Fibroblast of lung (primary cell): ENCODE measurements at regions not wholly inside any gene's neighbourhood (a gene's known extent, or its start where the extent isn't known, plus 50 kb on each side); places are given as distances from the start of the nearest gene placed in this dataset.

Experiments used
- DNase-seq, 2 donors: peaks; one replicate each; pipeline versions ENCODE4 v3.0.0 to v3.0.0-alpha.2; 2010; ENCODE audit warnings: low read depth in 2 of 2
- H2AFZ ChIP-seq: 2 replicates; pipeline ENCODE4 v1.5.1; 2012; ENCODE audit warnings: low read length, control low read depth, inconsistent platforms
- H3K27ac ChIP-seq: 2 replicates; pipeline ENCODE4 v1.5.1; 2011; ENCODE audit warnings: low read length, control low read depth; ENCODE audit not compliant: insufficient read depth
- H3K27me3 ChIP-seq: 2 replicates; pipeline ENCODE4 v1.5.1; 2011; ENCODE audit warnings: mild to moderate bottlenecking, low read length; ENCODE audit not compliant: control insufficient read depth, insufficient read depth
- H3K36me3 ChIP-seq: 2 replicates; pipeline ENCODE4 v1.5.1; 2011; ENCODE audit warnings: low read length; ENCODE audit not compliant: control insufficient read depth, insufficient read depth
- H3K4me1 ChIP-seq: 2 replicates; pipeline ENCODE4 v1.5.1; 2011; ENCODE audit warnings: low read length; ENCODE audit not compliant: control insufficient read depth, insufficient read depth; ENCODE audit errors: extremely low read depth
- H3K4me2 ChIP-seq: 2 replicates; pipeline ENCODE4 v1.5.1; 2011; ENCODE audit warnings: low read length, control low read depth; ENCODE audit not compliant: insufficient read depth; ENCODE audit errors: extremely low read depth
- H3K4me3 ChIP-seq, 4 experiments: fragments of 200-600 bp in 1 of 4; sonication (generic) in 1 of 4; replicated peaks in 1 of 4; 2 replicates each; pipeline ENCODE4 v1.5.1; 2011 to 2016; ENCODE audit warnings: low read length in 4 of 4, low read depth in 3 of 4, mild to moderate bottlenecking in 3 of 4, control low read depth in 2 of 4, inconsistent platforms in 1 of 4, mixed read lengths in 1 of 4; ENCODE audit not compliant: insufficient read depth in 1 of 4; ENCODE audit errors: control extremely low read depth in 1 of 4
- H3K79me2 ChIP-seq: 2 replicates; pipeline ENCODE4 v1.5.1; 2012; ENCODE audit warnings: mild to moderate bottlenecking, low read length, inconsistent platforms; ENCODE audit not compliant: control insufficient read depth, insufficient read depth
- H3K9ac ChIP-seq: 2 replicates; pipeline ENCODE4 v1.5.1; 2011; ENCODE audit warnings: mild to moderate bottlenecking, low read length, control low read depth; ENCODE audit not compliant: insufficient read depth
- H3K9me3 ChIP-seq: 2 replicates; pipeline ENCODE4 v1.5.1; 2012; ENCODE audit warnings: low read depth, low read length; ENCODE audit not compliant: control insufficient read depth, insufficient read depth
- H4K20me1 ChIP-seq: 2 replicates; pipeline ENCODE4 v1.5.1; 2011; ENCODE audit warnings: low read length; ENCODE audit not compliant: control insufficient read depth, insufficient read depth; ENCODE audit errors: extremely low read depth
- EZH2 ChIP-seq: IDR thresholded peaks from 2 replicates; pipeline ENCODE4 v1.5.1; 2012; ENCODE audit warnings: low read length, control low read depth, mild to moderate bottlenecking; ENCODE audit errors: missing control alignments
- TF ChIP-seq, protein P1 (sequence below), 2 donors: IDR thresholded peaks in 1 of 2; conservative IDR thresholded peaks in 1 of 2; 1 replicate in 1 of 2; 2 replicates in 1 of 2; pipeline ENCODE4 v1.5.1; 2011 to 2012; ENCODE audit warnings: low read length in 2 of 2, control low read depth in 1 of 2, inconsistent platforms in 1 of 2, low read depth in 1 of 2, mild to moderate bottlenecking in 1 of 2

DNA sequence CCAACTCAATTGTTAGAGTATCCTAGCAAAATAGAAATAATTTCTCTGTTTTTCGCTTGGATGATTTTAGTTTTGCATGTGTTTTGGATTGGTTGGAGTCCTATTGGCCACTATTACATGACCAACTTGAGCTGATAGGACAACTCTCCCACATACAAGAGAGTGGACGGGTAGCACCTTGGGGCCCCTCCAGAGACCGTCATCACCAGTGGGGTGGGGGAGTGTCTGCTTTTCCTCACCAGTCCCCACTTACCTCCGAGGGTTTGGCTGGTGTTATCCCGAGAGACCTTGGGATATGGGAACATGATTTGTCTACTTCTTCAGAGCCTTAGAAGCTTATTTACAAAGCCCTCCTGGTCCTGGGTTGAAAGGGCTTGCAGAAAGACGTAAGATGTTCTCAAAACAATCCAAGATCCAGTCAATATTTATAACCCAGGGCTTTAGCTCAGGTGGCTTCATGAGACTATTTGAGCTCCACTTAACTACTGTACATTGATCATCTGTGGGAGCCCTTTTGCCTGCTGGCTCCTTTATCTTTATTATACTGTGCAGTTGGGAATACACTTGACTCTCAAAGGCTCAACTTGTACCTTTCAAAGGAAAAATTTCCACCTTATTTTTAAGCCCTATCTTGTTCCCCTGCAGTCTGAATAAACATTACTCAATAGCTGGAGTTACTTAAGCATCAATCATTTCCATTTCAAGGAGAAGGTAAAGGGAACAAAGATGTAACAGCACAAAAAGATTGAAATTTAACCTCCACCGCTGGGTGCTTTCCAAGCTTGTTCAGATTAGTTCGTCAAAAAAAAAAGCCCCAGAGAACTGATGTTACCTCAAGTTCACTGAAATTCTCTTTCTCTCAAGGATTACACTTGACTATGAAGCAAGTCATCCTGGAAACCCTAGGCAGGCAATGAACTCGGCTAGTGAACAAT, 119.7 kb downstream of the WDR11 start:
- DNase-seq: no peak
- TF ChIP-seq, protein P1, sequence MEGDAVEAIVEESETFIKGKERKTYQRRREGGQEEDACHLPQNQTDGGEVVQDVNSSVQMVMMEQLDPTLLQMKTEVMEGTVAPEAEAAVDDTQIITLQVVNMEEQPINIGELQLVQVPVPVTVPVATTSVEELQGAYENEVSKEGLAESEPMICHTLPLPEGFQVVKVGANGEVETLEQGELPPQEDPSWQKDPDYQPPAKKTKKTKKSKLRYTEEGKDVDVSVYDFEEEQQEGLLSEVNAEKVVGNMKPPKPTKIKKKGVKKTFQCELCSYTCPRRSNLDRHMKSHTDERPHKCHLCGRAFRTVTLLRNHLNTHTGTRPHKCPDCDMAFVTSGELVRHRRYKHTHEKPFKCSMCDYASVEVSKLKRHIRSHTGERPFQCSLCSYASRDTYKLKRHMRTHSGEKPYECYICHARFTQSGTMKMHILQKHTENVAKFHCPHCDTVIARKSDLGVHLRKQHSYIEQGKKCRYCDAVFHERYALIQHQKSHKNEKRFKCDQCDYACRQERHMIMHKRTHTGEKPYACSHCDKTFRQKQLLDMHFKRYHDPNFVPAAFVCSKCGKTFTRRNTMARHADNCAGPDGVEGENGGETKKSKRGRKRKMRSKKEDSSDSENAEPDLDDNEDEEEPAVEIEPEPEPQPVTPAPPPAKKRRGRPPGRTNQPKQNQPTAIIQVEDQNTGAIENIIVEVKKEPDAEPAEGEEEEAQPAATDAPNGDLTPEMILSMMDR (conservative IDR thresholded peaks at IDR 0.05 in 1 of 2, IDR thresholded peaks at IDR 0.05 in 1 of 2; ENCODE audit: low read depth in 1 of 2, low read length in 2 of 2): no peak
- no peak for TF ChIP-seq EZH2
- no peaks in the 10 kb centered on the region for H3K9me3 ChIP-seq
- H3K4me3 ChIP-seq: no peak overlapping the region
- H3K9ac ChIP-seq: no peak overlapping the region
- H3K27ac ChIP-seq: no peak overlapping the region
- H2AFZ ChIP-seq: no peak overlapping the region
- H3K36me3 ChIP-seq: no peaks in the 10 kb centered on the region
- no peak overlapping the region for H3K4me2 ChIP-seq
- no peaks in the 10 kb centered on the region for H4K20me1 ChIP-seq
- H3K27me3 ChIP-seq: no peaks in the 10 kb centered on the region
- no peaks in the 10 kb centered on the region for H3K79me2 ChIP-seq
- H3K4me1 ChIP-seq: no peaks in the 10 kb centered on the region

DNA sequence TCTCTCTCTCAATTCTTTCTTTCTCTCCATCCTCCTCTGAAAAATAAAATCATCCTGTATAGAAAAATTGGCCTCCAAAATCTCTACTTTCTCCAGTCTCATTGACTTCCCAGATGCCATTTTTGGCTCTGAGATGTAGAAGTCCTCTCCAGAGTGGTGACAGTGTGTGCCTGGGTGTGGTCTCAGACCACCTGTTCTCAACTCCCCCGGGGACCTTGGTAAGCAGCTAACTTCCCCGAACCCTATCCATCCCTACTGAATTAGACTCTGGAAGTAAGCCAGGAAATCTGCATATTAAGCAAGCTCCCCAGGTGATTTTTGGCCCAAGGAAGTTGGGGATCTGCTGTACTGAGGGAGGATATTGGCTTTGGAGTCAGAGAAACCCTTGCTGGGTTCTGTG, 120.5 kb downstream of the WDR11 start:
- Histone ChIP-seq H3K79me2 (no peaks in the 10 kb centered on the region), H3K27me3 (no peaks in the 10 kb centered on the region), H3K27ac (no peak overlapping the region), H3K9ac (no peak overlapping the region), H3K36me3 (no peaks in the 10 kb centered on the region), H4K20me1 (no peaks in the 10 kb centered on the region), H3K4me3 (no peak overlapping the region), H3K4me1 (no peaks in the 10 kb centered on the region), H3K9me3 (no peaks in the 10 kb centered on the region), H2AFZ (no peak overlapping the region), H3K4me2 (no peak overlapping the region)
- DNase-seq: no peak
- TF ChIP-seq, protein P1 (conservative IDR thresholded peaks at IDR 0.05 in 1 of 2, IDR thresholded peaks at IDR 0.05 in 1 of 2; ENCODE audit: low read depth in 1 of 2, low read length in 2 of 2): no peak
- no peak for TF ChIP-seq EZH2

DNA sequence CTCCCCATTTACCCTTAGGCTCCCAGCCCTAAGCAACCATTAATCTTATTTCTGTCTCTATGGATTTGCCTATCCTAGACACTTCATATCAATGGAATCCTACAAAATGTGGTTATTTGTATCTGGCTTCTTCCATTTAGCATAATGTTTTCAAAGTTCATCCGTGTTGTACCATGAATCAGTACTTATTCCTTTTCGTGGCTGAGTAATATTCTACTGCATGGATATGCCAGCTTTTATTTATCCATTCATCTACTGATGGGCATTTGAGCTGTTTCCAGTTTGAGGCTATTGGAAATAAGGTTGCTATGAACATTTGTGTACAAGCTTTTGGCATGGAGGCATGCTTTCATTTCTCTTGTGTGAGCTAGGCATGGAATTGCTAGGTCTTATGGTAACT, 121.1 kb downstream of the WDR11 start:
- Histone ChIP-seq H3K4me3 (no peak overlapping the region), H3K36me3 (no peaks in the 10 kb centered on the region), H3K4me1 (no peaks in the 10 kb centered on the region), H3K27ac (no peak overlapping the region), H3K9ac (no peak overlapping the region), H3K79me2 (no peaks in the 10 kb centered on the region), H2AFZ (no peak overlapping the region), H3K4me2 (no peak overlapping the region), H3K27me3 (no peaks in the 10 kb centered on the region), H3K9me3 (no peaks in the 10 kb centered on the region), H4K20me1 (no peaks in the 10 kb centered on the region)
- DNase-seq: no peak
- TF ChIP-seq, protein P1 (conservative IDR thresholded peaks at IDR 0.05 in 1 of 2, IDR thresholded peaks at IDR 0.05 in 1 of 2; ENCODE audit: low read depth in 1 of 2, low read length in 2 of 2): no peak
- TF ChIP-seq EZH2: no peak
